M059J (cell line): ENCODE measurements at regions not wholly inside any gene's neighbourhood (a gene's known extent, or its start where the extent isn't known, plus 50 kb on each side); places are given as distances from the start of the nearest gene placed in this dataset.
A peak's percentile ranks its signal among the peaks of the same experiment; 100 is the strongest.
"Not testable (repeated sequence)": the region's sequence is repeated elsewhere in the genome, so short reads cannot be mapped to it uniquely, and the experiment has no call there.

Experiments
- DNase-seq: peaks from one replicate; pipeline ENCODE4 v3.0.0-alpha.2; 2012; ENCODE audit warnings: low read depth

DNA sequence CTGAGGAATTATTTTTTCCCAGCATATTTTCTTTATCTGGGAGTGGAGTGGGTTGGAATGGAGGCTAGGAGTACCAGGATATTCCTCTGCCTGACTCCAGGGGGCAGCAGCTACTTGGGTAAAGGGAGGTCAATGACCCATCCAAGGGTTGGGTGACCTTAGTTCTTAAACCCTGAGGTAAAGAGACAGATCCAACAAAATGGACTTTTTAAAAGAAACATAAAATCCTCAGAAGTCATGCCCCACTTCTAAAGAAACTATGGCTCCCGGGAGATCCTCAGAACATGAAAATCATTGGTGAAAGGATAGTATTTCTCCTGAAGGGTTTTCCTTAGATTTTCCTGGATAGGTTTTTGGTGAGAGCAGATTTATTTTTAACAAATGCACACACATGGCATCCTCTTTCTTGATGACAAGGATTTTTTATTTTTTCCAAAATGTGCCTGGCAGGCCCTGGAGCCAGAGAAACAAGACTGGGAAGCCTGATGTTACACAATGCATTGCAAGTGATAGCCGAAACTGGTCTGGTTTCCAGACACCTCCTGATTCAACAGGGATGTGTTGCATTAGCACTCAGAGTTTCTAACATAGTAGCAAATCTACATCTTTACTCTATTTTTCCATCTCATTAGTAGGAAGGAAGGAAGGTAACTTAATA is 240.9 kb upstream of the BTBD3 start:
- DNase-seq = peak; percentile 67

DNA sequence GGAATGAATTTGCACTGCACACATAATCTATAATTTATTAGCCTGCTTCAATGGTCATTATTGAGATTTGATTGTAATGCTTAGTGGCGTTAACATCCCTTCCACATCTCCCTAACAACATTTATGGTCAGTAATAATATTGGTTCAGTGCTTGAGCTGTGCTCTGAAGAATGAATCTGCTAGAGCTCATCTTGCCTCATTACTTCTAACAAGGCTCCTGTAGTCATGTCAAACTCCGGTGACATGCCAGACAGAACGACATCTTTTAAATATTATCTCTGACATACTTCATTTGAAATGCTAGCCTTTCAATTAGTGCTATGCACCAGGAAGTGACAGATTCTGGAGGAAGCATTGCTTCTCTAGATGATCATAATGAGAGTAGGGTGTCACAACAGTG is 240.3 kb upstream of the BTBD3 start:
- no peak for DNase-seq

DNA sequence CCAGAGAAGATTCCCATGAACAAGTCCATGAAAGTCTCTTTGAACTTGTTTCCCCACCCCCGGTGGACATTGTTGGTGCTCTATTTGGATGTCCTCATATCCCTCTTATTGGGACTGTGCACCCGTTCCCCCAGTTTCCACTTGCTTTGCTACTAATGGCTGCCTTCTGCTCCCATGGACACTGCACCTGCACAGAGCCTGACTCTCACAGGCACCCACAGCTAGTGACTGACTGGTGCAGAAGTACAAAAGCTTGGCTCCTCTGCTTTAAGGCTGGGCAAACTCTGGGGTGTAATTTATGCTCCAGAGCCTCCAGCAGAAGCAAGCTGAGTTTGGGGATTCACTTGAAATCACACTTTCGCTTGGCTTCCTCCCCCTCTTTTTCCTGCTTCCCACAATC is 239.9 kb upstream of the BTBD3 start:
- no peak for DNase-seq

DNA sequence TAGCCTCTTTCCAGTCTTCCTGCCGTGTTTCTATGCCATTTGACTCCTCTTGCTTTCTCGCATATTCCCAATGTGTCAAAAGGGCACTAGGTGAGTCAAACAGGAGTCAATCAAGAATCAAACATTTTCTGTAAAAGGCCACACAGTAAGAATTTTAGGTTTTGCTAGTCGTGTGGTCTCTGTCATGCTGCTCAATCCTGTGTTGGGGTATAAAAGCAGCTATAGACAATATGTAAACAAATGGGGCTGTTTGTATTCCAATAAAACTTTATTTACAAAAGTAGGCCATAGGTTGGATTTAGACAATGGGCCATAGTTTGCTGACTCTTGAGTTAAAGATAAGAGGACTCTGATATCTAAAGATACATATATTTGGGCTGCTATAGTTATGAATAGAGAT is 235.4 kb upstream of the BTBD3 start:
- no peak for DNase-seq

DNA sequence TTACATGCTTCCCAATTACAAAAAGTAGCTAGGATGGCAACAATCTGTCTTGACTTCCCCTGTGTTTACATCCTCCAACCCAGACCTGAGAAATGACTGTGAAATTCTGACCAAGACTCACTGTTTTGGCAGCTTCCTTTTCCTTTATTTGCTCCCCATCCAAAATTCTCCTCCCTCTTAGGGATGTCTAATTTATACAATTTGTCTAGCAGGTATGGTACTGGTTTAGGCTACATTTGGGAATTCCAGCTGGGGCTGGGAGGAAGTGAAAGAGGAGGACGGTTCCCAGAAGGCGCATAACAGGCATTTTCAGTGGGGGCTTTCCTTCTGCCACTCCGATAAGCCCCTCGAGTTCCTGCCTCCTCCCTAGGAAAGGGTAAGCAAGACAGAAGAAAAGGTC is 231.5 kb upstream of the BTBD3 start:
- no peak for DNase-seq

DNA sequence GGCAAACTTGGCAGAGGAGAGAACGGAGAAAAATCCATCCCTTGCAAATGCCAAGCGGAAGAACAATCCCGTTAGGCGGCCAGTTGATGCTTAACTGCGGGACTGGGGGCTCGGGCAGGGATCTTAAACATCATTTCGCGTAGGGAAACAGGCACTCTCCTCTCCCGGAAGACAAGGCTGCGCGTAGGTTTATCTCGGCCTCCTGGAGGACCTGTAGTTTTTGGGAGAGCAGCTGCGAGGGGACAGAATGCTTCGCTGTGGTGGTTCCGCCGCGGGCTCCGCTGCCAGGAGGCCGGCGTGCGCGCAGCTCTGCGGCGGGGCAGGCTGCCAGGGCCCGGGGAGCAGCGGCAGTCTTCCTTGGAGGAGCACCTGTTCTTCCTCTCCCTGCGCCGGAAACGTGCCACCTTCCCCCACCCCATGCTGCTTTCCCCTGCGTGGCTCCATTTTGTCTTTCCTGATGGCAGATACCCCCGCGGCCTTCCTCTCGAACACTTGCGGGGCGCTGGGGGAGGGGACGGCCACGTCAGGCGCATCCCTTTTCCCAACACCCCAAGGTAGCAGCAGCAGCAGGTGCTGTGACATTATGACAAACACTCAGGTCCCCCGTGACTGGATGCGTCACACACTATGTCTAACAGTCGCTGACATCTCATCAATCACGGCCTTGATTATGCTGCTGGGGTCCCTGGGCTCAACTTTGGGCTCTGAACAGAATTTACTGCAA is 230.7 kb upstream of the BTBD3 start:
- DNase-seq = peak; percentile 54

DNA sequence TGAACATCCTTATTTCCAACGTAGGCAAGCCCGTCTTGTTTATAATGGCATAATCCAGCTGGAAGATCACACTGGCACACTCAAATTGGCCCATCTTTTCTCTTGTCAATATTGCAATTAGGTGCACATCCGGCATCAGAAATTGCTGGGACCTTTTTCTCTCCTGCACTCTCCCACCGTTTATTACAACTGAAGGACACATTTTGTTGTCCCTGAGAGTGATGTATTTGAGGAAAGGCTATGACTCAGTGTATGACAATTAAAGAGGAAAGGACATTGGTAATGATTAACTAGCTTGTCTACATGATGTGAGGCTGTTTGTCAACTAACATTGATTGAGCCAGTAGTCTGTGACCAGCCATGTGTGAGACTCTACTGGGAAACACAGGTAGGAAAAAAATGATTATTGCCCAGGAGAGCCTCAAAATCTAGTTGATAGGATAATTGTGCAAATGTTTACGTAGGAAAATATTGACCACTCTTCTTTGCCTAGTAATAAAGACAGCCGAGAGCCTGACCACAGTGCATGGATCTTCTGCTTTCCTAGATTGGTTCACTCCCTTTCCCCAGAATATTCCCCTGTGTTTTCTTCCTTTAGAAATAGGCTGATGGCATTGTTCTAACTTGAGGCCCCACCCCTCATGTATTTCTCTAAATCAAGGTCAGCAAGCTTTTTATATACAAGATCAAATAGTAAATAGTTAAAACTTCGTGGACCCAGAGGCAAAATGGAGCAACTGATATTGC is 230.0 kb upstream of the BTBD3 start:
- peak; percentile 25 for DNase-seq

DNA sequence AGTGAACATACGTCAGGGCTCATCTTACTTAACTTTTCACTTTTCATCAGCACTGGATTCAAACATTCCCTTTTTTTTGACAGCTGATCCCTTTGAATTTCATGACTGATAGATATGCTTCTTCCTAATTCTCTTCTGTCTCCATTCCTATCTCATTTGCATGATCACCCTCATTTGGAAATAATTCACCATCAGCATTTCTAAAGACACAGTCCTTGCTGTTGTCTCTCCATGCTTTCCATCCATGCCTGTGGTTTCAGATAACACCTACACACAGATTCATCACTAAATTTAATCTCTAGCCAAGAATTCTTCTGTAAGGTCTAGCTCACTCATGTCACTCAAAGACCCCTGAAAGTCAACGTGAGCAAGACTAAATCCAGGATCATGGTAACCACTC is 228.4 kb upstream of the BTBD3 start:
- DNase-seq = no peak

DNA sequence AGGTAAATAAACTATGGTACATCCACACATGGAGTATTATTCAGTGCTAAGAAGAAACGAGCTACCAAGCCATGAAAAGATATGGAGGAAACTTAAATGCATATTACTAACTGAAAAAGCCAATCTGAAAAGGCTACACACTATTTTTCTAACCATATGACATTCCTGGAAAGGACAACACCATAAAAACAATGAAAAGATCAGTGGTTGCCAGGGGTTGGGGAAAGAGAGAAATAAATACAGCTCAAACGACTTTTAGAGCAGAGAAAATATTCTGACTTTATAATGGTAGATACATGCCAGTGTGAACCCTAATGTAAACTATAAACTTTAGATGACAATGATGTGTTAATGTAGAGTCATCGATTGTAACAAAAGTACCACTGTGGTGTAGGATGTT is 225.9 kb upstream of the BTBD3 start:
- DNase-seq = no peak

DNA sequence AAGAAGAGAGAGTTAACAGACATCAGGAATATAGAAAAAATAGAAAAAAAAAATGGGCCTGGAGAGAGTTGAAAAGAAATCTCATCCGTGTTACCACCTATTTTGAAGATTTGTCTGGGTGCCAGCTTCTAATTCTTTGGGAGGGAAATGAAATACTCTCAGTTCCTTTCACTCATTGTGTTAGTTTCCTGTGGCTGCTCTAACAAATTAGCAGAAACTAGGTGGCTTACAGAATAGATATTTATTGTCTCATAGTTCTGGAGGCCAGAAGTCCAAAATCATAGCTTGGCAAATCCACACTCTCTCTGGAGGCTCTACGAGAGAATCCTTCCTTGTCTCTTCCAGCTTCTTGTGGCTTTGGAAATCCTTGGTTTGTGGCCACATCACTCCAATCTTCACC is 225.1 kb upstream of the BTBD3 start:
- DNase-seq = no peak

DNA sequence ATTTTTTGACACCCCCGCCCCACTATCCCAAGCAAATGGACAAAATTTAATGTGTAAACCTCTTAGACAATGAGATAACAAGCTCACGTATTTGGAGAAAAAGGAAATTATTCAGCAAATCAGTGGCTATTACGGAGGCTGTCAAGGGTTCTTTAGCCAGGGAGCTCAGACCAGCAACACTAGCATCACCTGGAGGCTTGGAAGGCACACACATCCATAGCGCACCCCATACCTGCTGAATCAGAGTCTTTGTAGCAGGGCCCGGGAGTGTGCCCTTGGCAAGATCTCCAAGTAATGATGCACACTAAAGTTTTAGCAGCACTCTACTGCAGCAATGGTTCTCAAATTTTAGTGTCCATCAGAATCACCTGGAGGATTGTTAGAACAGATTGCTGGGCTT is 223.2 kb upstream of the BTBD3 start:
- no peak for DNase-seq

DNA sequence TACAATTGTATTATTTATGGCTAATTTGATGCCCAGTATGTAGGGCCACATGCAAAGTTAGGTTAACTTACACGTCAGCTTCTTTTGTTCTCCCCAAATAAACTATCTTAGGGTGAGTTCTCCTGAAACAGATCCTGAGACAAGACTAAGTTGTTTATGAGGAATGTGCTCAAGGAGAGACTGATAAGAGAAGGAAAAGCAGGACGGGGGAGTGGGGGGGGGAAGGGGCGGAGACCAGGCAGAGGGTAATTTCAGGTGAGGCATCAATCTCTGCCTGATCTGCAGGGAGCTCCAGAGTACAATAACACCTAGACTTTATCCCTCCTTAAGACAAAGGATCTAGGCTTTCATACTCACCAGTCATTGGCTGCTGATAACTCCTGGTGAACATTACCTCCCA is 220.6 kb upstream of the BTBD3 start:
- DNase-seq = no peak

DNA sequence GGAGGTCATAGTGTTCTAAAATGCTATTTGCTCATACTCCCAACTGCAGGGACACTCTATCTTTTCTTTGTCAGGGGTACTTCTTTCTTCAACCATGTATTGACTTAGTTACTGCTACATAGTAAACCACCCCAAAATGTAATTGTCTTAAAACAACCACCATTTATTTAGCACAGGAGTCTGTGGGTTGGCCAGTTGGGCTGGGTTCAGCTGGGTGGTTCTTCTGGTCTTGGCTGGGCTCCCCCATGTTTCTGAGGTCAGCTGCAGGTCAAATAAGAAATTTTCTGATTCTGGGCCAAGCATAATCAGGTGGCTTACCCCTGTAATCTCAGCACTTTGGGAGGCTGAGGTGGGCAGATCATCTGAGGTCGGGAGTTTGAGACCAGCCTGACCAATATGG is 220.0 kb upstream of the BTBD3 start:
- DNase-seq = no peak

DNA sequence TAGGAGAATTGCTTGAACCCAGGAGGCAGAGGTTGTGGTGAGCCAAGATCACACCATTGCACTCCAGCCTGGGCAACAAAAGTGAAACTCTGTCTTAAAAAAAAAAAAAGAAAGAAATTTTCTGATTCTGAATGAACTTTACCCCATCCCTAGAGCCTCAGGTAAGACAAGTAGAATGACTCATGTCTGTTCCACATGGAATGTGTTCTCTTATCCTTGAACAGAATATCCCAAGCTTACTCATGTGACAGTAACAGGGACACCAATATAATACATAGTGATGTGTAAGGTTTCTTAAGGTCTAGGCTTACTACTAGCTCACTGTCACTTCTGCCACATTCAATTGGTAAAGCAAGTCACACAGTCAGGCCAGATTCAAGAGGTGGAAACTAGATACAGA is 219.6 kb upstream of the BTBD3 start:
- peak; percentile 20 for DNase-seq

DNA sequence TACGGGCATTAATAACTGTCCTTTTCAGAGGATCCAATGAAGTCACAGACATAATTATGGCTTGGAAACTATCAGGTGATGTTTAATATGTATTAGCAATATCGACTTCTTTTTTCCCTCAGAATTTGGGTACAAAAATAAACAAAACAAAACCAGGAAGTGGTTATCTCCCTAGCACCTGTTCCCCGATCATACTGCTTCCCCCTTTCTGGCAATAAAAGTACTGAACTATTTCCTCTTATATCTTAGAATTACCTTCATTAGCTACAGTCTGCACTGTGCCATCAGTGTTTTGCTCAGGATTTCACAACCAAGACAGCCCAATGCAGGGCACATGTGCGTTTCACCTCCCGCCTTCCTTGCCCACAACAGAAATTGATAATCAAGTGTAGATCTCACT is 216.9 kb upstream of the BTBD3 start:
- DNase-seq = no peak

DNA sequence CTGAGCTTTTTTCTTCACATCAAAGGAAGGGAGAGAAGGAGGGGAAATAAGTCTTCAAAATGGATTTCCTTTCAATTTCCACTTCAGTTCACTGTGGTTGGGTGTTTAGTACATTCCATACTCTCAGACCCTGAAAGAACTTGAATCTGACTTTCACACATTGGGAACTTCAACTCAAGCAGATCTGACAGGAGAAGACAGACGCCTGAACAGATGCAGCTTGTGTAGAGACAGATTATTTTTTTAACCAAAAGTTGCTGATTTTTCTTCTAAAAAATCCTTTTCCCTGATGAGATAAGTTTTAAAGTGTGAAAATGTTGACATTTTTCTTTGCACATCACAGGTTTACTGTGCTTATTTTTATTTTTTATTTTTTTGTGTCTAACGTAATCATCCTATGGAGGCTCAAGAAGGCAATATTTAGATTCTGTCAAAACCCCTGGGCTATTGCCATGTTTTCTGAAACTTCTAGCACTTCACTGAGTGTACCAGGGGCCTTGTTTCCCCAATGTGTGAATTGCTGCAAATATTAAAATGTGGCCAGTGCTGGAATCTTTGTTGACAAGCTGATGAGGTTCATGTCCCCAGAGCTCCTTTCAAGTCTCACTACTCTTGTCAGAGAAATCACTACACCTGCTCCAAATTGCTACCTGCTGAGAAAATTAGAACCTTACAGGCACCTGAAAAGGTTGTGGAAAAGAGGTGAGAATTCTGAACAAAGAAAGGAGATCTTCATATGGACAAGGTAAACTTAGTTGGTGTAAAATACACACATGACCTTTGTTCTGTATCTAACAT is 214.8 kb upstream of the BTBD3 start:
- no peak for DNase-seq

DNA sequence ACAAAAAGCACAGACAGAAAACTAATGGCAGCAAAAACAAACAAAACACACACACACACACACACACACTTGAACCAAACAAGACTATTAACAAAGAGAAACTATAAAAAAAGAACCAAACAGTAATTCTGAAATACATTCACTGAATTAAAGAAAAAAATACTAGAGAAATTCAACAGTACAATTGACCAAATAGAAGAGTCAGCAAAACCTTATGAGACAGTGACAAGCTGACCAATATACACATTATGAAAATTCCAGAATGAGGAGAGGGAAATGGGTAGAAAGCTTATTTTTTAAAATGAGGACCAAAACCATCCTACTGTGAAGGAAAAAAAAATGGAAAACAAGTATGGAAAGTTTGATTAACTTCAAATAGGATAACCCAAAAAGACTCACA is 212.2 kb upstream of the BTBD3 start:
- no peak for DNase-seq

DNA sequence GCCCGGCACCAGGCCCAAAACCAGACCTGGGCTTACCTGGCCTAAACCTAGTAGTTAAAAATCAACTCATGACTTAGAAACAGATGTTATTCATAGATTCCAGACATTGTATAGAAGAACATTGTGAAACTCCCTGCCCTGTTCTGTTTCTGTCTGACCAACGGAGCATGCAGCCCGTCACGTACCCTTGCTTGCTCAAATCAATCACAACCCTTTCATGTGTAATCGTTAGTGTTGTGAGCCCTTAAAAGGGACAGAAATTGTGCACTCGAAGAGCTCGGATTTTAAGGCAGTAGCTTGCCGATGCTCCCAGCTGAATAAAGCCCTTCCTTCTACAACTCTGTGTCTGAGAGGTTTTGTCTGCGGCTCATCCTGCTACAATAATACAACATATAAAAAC is 209.5 kb upstream of the BTBD3 start:
- not testable (repeated sequence) for DNase-seq

DNA sequence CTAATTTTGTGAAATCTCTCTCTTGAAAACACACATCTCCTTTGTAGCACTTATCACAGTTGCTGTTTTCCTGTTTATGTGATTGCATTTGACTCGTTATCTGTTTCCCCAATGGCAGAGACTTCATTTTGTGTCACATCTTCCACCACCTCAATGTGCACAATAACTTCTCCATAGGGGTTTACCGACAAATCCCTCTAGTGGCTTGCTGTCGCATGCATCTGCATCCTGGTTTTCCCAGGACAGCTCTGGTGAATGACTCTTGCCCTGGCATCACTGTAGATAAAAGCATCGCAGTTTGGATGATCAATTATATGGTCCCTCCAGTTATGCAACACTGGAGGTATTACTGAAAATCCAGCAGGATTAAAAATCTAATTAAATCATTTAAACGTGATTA is 206.5 kb upstream of the BTBD3 start:
- DNase-seq = no peak

DNA sequence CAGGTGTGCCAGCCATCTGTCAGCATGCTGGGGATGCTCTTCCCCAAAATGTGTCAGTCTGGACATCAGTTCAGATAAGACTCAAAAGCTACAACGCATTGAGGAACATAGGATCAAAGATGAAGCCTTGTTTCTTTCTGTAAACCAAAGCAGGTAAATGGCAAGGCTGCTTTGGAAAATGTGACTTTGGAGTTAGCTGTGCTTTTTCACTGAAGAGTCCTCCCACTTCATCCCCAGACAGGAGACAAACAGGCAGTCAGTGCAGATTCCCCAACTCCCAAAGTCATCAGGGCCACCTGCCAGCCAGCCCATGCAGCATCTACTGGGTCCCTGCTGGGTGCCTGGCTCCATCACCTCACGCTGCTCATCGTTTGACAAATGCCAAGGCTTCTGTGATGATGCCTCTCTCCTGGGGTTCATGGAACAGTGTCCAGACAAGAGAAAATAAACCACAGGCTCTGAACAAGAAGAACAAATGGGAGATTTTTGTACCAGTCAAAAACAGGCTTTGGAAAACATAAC is 205.0 kb upstream of the BTBD3 start:
- DNase-seq = no peak

DNA sequence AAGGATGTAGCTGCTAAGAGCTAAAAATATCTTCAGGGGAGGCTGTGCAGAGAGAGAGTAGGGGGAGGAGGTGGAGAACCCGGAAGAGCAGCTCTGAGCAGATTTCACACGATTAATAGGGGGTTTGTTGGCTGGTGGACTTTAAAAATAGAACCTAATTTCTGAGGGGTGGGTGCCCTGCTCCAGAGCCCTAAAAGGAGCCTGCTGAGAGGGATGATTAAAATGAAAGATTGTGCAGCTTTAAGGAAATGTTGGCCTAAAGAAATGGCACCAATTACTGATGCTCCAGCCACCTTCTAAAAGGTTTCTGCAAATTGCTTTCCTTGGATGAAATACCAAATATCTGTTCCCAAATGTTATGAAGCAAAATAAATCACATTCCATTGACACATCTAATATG is 202.8 kb upstream of the BTBD3 start:
- no peak for DNase-seq
